ENCODE measurements at regions not wholly inside any gene's neighbourhood (a gene's known extent, or its start where the extent isn't known, plus 50 kb on each side); places are given as distances from the start of the nearest gene placed in this dataset.

- TF ChIP-seq, protein P1, sequence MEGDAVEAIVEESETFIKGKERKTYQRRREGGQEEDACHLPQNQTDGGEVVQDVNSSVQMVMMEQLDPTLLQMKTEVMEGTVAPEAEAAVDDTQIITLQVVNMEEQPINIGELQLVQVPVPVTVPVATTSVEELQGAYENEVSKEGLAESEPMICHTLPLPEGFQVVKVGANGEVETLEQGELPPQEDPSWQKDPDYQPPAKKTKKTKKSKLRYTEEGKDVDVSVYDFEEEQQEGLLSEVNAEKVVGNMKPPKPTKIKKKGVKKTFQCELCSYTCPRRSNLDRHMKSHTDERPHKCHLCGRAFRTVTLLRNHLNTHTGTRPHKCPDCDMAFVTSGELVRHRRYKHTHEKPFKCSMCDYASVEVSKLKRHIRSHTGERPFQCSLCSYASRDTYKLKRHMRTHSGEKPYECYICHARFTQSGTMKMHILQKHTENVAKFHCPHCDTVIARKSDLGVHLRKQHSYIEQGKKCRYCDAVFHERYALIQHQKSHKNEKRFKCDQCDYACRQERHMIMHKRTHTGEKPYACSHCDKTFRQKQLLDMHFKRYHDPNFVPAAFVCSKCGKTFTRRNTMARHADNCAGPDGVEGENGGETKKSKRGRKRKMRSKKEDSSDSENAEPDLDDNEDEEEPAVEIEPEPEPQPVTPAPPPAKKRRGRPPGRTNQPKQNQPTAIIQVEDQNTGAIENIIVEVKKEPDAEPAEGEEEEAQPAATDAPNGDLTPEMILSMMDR (IDR thresholded peaks at IDR 0.05 in 4 of 5, conservative IDR thresholded peaks at IDR 0.05 in 1 of 5): no peak
- no peak for TF ChIP-seq POLR2A (IDR thresholded peaks at IDR 0.05)
Observed at GRCh38 chr3:177733936-177734335, 536.7 kb upstream of the TBL1XR1 start.
